HEK293 (cell line): ENCODE measurements at regions not wholly inside any gene's neighbourhood (a gene's known extent, or its start where the extent isn't known, plus 50 kb on each side); places are given as distances from the start of the nearest gene placed in this dataset.

ENCODE experiments used
- CTCF ChIP-seq: fragments of 450-650 bp; formaldehyde crosslinking; IDR thresholded peaks from 2 replicates; pipeline ENCODE4 v1.5.1; 2016; ENCODE audit warnings: missing biosample characterization, missing genetic modification characterization
- MEIS1 ChIP-seq: sonication (generic); formaldehyde crosslinking; IDR thresholded peaks from 2 replicates; pipeline ENCODE4 v1.8.1; 2022; ENCODE audit warnings: missing genetic modification reagents, mild to moderate bottlenecking, borderline replicate concordance
- MYNN ChIP-seq: fragments of 450-650 bp; formaldehyde crosslinking; IDR thresholded peaks from 2 replicates; pipeline ENCODE4 v1.5.1; 2016; ENCODE audit warnings: missing biosample characterization, missing genetic modification characterization, borderline replicate concordance
- YY1 ChIP-seq: fragments of 450-650 bp; formaldehyde crosslinking; IDR thresholded peaks from 2 replicates; pipeline ENCODE4 v1.5.1; 2018; ENCODE audit warnings: missing biosample characterization, missing genetic modification characterization
- ZNF10 ChIP-seq: fragments of 450-650 bp; formaldehyde crosslinking; IDR thresholded peaks from 2 replicates; pipeline ENCODE4 v1.5.1; 2017; ENCODE audit warnings: missing biosample characterization, missing genetic modification characterization
- ZNF133 ChIP-seq: fragments of 450-650 bp; formaldehyde crosslinking; IDR thresholded peaks from 2 replicates; pipeline ENCODE4 v1.5.1; 2016; ENCODE audit warnings: missing biosample characterization, missing genetic modification characterization
- ZNF175 ChIP-seq: fragments of 450-650 bp; formaldehyde crosslinking; IDR thresholded peaks from 2 replicates; pipeline ENCODE4 v1.5.1; 2016; ENCODE audit warnings: missing biosample characterization, missing genetic modification characterization
- ZNF23 ChIP-seq: fragments of 450-650 bp; formaldehyde crosslinking; IDR thresholded peaks from 2 replicates; pipeline ENCODE4 v1.5.1; 2016; ENCODE audit warnings: missing biosample characterization, missing genetic modification characterization, borderline replicate concordance
- ZNF792 ChIP-seq: fragments of 450-650 bp; formaldehyde crosslinking; IDR thresholded peaks from 2 replicates; pipeline ENCODE4 v1.5.1; 2016; ENCODE audit warnings: missing biosample characterization, missing genetic modification characterization

- TF ChIP-seq YY1 (tag by site-specific recombination), result no peak
- no peak for TF ChIP-seq CTCF
- no peak for TF ChIP-seq MEIS1 (CRISPR knock-in tag)
- TF ChIP-seq ZNF23 (tag by site-specific recombination), result no peak
- TF ChIP-seq ZNF792 (tag by site-specific recombination), result no peak
- TF ChIP-seq ZNF133 (tag by site-specific recombination), result no peak
- no peak for TF ChIP-seq MYNN (tag by site-specific recombination)
- TF ChIP-seq ZNF175 (tag by site-specific recombination), result no peak
- no peak for TF ChIP-seq ZNF10 (tag by site-specific recombination)
Observed at GRCh38 chr13:62043600-62043999, 628.0 kb upstream of the PCDH20 start.
